KMS-11 (cell line): ENCODE measurements at regions not wholly inside any gene's neighbourhood (a gene's known extent, or its start where the extent isn't known, plus 50 kb on each side); places are given as distances from the start of the nearest gene placed in this dataset.

ENCODE experiments used
- H2AFZ ChIP-seq: fragments of 200-600 bp; sonication (generic); 2 replicates; pipeline ENCODE4 v1.6.1; 2016; ENCODE audit warnings: antibody characterized with exemption, mixed run types, low read depth
- H3K27ac ChIP-seq: fragments of 200-600 bp; sonication (generic); 2 replicates; pipeline ENCODE4 v1.6.1; 2016; ENCODE audit warnings: mild to moderate bottlenecking, mixed run types
- H3K27me3 ChIP-seq: fragments of 200-600 bp; sonication (generic); 2 replicates; pipeline ENCODE4 v1.6.1; 2017; ENCODE audit warnings: mild to moderate bottlenecking, low read depth, mixed run types, moderate library complexity; ENCODE audit not compliant: insufficient read depth
- H3K36me3 ChIP-seq: fragments of 200-600 bp; sonication (generic); 2 replicates; pipeline ENCODE4 v1.6.1; 2017; ENCODE audit warnings: mild to moderate bottlenecking, mixed run types; ENCODE audit not compliant: insufficient read depth
- H3K4me1 ChIP-seq: fragments of 200-600 bp; sonication (generic); 2 replicates; pipeline ENCODE4 v1.6.1; 2016; ENCODE audit warnings: mild to moderate bottlenecking, low read depth, mixed run types; ENCODE audit not compliant: poor library complexity, severe bottlenecking
- H3K4me2 ChIP-seq: fragments of 200-600 bp; sonication (generic); 2 replicates; pipeline ENCODE4 v1.7.0; 2016; ENCODE audit warnings: mild to moderate bottlenecking, mixed run types
- H3K4me3 ChIP-seq: fragments of 200-600 bp; sonication (generic); IDR thresholded peaks from 2 replicates; pipeline ENCODE4 v1.6.1; 2017; ENCODE audit warnings: low read depth, low read length, mixed read lengths; ENCODE audit not compliant: insufficient read depth
- H3K79me2 ChIP-seq: fragments of 200-600 bp; sonication (generic); 2 replicates; pipeline ENCODE4 v1.6.1; 2016; ENCODE audit warnings: low read depth, mixed run types; ENCODE audit not compliant: insufficient read depth
- H3K9ac ChIP-seq: fragments of 200-600 bp; sonication (generic); 2 replicates; pipeline ENCODE4 v1.6.1; 2016; ENCODE audit warnings: mild to moderate bottlenecking, mixed run types
- H4K20me1 ChIP-seq: fragments of 200-600 bp; sonication (generic); 2 replicates; pipeline ENCODE4 v1.6.1; 2016; ENCODE audit warnings: mild to moderate bottlenecking, mixed run types; ENCODE audit not compliant: insufficient read depth
- TF ChIP-seq, protein P1 (sequence below): fragments of 200-600 bp; sonication (generic); conservative IDR thresholded peaks from 2 replicates; pipeline ENCODE4 v1.6.1; 2017; ENCODE audit warnings: low read depth, mild to moderate bottlenecking, antibody characterized with exemption, low read length, moderate library complexity, mixed read lengths

DNA sequence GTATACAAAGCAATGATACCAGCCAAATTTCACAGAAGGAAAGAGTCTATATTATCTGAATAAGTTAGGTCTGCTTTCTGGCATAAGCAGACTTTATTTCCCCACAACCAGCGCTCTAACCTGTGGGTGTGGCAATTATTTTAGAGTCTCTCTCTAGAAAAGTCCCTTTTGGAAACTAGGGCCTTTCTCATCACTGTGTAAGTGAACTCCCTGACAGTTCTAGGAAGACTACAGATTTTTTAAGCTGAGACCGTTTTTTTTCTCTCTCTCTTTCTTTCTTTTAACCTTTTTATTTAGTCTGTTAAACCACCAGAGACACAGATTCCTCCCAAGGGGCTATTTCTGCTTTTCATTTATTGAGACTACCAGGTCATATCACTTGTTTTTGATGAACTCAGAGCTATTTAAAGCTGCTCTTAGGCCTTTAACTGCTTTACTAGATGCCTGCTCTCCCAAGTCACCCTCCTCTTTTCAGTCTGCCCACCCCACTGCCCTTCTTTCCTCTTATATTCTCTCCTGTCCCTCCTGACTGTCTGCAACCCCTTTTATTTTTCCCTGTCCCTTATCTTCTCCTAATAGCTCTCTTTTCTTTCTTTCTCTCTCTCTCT lies 69.2 kb upstream of the ARHGAP5 start:
- Histone ChIP-seq H3K27me3 (no peaks in the 10 kb centered on the region), H3K4me1 (no peaks in the 10 kb centered on the region), H3K36me3 (no peaks in the 10 kb centered on the region), H2AFZ (no peak overlapping the region), H3K9ac (no peak overlapping the region), H3K4me2 (no peak overlapping the region), H3K4me3 (no peak overlapping the region), H3K27ac (no peak overlapping the region), H3K79me2 (no peaks in the 10 kb centered on the region), H4K20me1 (no peaks in the 10 kb centered on the region)
- TF ChIP-seq, protein P1, sequence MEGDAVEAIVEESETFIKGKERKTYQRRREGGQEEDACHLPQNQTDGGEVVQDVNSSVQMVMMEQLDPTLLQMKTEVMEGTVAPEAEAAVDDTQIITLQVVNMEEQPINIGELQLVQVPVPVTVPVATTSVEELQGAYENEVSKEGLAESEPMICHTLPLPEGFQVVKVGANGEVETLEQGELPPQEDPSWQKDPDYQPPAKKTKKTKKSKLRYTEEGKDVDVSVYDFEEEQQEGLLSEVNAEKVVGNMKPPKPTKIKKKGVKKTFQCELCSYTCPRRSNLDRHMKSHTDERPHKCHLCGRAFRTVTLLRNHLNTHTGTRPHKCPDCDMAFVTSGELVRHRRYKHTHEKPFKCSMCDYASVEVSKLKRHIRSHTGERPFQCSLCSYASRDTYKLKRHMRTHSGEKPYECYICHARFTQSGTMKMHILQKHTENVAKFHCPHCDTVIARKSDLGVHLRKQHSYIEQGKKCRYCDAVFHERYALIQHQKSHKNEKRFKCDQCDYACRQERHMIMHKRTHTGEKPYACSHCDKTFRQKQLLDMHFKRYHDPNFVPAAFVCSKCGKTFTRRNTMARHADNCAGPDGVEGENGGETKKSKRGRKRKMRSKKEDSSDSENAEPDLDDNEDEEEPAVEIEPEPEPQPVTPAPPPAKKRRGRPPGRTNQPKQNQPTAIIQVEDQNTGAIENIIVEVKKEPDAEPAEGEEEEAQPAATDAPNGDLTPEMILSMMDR, result no peak

DNA sequence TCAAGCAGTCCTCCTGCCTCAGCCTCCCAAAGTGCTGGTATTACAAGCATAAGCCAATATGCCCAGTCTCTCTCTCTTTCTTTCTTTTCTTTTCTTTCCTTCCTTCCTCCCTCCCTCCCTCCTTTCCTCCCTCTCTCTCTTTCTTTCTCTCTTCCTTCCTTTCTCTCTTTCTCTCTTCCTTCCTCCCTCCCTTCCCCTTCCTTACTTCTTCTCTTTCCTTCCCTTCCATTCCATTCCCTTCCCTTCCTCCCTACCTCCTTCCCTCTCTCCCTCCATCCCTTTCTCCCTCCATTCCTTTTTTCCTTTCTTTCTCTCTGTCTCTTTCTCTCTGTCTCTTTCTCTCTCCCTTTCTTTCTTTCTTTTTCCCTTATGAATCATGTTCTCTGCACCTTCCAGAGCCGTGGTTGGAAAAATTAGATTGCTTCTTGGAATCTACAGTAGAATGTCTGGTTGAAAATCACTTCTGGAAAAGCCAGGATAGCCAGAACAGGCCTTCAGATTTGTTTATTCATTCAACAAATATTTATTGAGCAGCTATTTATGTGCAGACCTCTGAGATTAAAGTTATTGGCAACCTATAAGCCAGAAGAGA lies 68.4 kb upstream of the ARHGAP5 start:
- Histone ChIP-seq H3K4me3 (no peak overlapping the region), H3K36me3 (no peaks in the 10 kb centered on the region), H3K79me2 (no peaks in the 10 kb centered on the region), H2AFZ (no peak overlapping the region), H4K20me1 (no peaks in the 10 kb centered on the region), H3K27ac (no peak overlapping the region), H3K4me1 (no peaks in the 10 kb centered on the region), H3K4me2 (no peak overlapping the region), H3K27me3 (no peaks in the 10 kb centered on the region), H3K9ac (no peak overlapping the region)
- TF ChIP-seq, protein P1, result no peak

DNA sequence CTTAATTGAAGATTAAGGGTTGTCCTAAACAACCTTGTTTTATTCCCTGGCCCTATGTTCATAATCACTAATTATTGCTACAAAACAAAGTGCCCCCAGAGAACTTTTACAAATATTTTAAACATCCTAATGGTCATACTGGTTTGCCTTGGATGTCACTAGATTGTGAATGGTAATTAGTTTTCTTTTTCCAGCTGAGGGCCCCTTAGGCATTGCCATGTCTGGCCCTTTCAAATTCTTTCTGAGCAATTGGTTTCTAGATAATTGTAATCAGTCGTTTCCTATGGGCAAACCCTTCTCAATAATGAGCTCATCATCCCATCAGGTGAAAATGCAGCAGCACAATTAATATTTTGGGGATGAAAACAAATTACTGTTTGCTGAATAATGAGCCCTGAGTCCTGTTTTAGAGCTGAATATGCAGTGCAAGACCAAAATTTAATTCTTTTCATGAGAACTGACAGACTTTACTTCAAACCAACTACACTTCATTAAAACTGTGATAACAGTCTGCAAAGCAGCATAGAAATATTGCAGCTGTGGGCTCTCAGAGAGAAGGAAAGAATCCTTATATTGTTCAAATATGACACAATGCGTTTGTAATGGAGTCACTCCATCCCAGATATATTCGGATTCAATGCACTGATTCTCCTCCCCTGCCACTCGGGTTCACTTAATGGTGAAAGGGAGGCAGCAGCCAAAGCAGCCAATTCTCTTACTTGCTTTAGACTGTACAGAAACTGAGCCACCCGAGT lies 67.7 kb upstream of the ARHGAP5 start:
- Histone ChIP-seq H3K27ac (no peak overlapping the region), H3K4me1 (no peaks in the 10 kb centered on the region), H3K79me2 (no peaks in the 10 kb centered on the region), H3K9ac (no peak overlapping the region), H4K20me1 (no peaks in the 10 kb centered on the region), H3K4me3 (no peak overlapping the region), H3K27me3 (no peaks in the 10 kb centered on the region), H3K4me2 (no peak overlapping the region), H2AFZ (no peak overlapping the region), H3K36me3 (no peaks in the 10 kb centered on the region)
- TF ChIP-seq, protein P1, result no peak

DNA sequence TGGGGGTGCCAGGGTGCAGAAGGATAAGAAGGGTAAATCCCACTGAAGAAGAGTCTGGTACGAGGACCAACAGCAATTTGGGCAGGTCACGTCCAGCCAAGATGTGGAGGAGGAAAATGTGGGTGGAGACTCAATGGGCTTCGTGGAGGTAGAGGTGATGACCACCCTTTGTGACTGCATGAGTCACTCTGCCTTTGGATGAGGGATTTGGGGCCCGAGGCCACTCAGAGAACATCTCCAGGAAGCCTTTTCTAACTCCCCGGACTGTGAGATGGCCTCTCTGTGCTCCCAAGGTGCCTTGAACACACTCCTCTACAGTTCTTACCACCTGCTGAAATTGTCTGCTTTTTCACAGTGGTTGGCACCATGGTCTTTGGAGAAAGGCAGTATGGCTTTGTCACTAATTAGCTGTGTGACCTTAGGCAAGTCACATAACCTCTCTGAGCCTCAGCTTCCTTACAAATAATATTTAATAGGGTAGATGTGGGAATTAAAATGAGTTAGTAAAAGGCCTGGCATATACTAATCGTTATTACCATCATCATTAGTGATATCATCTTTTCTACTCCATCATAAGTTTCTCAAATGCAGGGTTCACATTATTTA lies 67.0 kb upstream of the ARHGAP5 start:
- no peak overlapping the region for H3K9ac ChIP-seq
- H3K79me2 ChIP-seq, result no peaks in the 10 kb centered on the region
- TF ChIP-seq, protein P1, result no peak
- no peaks in the 10 kb centered on the region for H4K20me1 ChIP-seq
- H3K27ac ChIP-seq, result no peak overlapping the region
- no peaks in the 10 kb centered on the region for H3K36me3 ChIP-seq
- no peak overlapping the region for H2AFZ ChIP-seq
- no peak overlapping the region for H3K4me3 ChIP-seq
- no peaks in the 10 kb centered on the region for H3K27me3 ChIP-seq
- H3K4me2 ChIP-seq, result no peak overlapping the region
- H3K4me1 ChIP-seq, result no peaks in the 10 kb centered on the region
